ENCODE measurements at regions not wholly inside any gene's neighbourhood (a gene's known extent, or its start where the extent isn't known, plus 50 kb on each side); places are given as distances from the start of the nearest gene placed in this dataset.

DNA sequence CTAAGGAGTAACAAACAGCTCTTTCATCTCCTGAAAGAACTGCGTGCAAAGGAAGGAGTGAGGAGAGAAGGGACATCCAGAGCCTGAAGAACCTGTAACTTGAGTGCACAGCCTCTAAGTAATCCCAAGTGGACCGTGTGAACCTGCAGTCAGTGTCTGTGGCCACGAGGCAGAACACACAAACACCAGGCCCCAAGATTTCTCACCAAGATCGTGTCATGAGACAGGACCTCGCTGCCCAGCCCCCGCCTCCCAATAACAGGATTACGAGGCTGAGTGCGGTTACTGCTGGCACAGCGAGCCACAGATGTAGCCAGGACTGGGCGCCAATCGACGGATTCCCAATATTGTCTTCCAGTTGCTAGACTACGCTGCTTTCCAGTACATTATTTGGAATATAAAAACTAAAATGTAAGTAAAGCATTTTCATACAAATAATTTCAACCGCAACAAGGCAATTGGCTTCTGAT lies 101.3 kb upstream of the SLC25A33 start:
- TF ChIP-seq, protein P1, sequence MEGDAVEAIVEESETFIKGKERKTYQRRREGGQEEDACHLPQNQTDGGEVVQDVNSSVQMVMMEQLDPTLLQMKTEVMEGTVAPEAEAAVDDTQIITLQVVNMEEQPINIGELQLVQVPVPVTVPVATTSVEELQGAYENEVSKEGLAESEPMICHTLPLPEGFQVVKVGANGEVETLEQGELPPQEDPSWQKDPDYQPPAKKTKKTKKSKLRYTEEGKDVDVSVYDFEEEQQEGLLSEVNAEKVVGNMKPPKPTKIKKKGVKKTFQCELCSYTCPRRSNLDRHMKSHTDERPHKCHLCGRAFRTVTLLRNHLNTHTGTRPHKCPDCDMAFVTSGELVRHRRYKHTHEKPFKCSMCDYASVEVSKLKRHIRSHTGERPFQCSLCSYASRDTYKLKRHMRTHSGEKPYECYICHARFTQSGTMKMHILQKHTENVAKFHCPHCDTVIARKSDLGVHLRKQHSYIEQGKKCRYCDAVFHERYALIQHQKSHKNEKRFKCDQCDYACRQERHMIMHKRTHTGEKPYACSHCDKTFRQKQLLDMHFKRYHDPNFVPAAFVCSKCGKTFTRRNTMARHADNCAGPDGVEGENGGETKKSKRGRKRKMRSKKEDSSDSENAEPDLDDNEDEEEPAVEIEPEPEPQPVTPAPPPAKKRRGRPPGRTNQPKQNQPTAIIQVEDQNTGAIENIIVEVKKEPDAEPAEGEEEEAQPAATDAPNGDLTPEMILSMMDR (conservative IDR thresholded peaks at IDR 0.05) = no peak
- no peak for TF ChIP-seq ZFX (IDR thresholded peaks at IDR 0.05)

All from C4-2B (cell line).